ENCODE measurements at regions not wholly inside any gene's neighbourhood (a gene's known extent, or its start where the extent isn't known, plus 50 kb on each side); places are given as distances from the start of the nearest gene placed in this dataset.

DNA sequence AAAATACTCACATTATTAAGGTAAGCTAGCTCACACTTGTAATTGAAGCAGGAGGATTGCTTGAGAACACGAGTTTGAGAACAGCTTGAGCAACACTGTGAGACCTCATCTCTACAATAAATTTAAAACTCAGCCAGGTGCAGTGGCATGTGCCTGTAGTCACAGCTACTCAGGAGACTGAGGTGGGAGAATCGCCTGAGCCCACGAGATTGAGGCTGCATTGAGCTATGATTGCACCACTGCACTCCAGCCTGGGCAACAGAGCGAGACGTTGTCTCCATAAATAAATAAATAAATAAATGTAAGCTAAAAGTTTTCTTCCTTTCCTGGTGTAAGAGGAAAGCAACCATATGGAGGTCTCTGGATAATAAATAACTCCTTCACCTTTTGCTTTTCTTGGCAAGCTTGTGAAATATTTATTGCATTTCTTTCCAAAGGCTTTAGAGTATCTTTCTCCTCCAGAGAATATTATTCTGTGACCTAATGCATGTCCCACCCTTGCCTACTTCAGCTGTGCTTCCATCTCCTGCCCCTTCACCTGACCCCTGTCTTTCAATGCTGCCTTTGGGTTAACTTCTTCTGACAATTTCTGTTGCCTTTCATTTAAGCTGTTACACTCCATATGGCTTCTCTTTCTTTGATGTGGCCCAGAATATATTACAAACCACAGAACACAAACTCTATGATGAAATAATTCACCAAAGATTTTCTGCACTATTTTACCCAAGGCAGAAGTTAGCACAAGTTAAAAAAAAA lies 280.7 kb upstream of the RND3 start:
- Histone ChIP-seq H3K4me2 (ENCODE audit: low read length) (no peak overlapping the region), H3K4me3 (ENCODE audit: low read length) (no peak overlapping the region), H3K27me3 (ENCODE audit: control insufficient read depth, low read length) (no peaks in the 10 kb centered on the region), H3K4me1 (ENCODE audit: control insufficient read depth, low read length) (no peaks in the 10 kb centered on the region), H3K36me3 (ENCODE audit: control insufficient read depth, low read length) (no peaks in the 10 kb centered on the region), H3K9me2 (replicated peaks; ENCODE audit: control insufficient read depth, low read length) (no peaks in the 10 kb centered on the region), H4K20me1 (ENCODE audit: control insufficient read depth, insufficient read depth, low read depth, low read length) (no peaks in the 10 kb centered on the region), H3K9me3 (ENCODE audit: control insufficient read depth, insufficient read depth, low read length) (no peaks in the 10 kb centered on the region), H3F3A (ENCODE audit: control insufficient read depth, insufficient read depth) (no peaks in the 10 kb centered on the region), H3K79me2 (ENCODE audit: control insufficient read depth, low read length) (no peaks in the 10 kb centered on the region), H3K27ac (ENCODE audit: low read depth, low read length) (no peak overlapping the region)
- no peak for TF ChIP-seq EZH2phosphoT487 (IDR thresholded peaks at IDR 0.05; ENCODE audit: borderline replicate concordance, low read length)
- TF ChIP-seq, protein P1, sequence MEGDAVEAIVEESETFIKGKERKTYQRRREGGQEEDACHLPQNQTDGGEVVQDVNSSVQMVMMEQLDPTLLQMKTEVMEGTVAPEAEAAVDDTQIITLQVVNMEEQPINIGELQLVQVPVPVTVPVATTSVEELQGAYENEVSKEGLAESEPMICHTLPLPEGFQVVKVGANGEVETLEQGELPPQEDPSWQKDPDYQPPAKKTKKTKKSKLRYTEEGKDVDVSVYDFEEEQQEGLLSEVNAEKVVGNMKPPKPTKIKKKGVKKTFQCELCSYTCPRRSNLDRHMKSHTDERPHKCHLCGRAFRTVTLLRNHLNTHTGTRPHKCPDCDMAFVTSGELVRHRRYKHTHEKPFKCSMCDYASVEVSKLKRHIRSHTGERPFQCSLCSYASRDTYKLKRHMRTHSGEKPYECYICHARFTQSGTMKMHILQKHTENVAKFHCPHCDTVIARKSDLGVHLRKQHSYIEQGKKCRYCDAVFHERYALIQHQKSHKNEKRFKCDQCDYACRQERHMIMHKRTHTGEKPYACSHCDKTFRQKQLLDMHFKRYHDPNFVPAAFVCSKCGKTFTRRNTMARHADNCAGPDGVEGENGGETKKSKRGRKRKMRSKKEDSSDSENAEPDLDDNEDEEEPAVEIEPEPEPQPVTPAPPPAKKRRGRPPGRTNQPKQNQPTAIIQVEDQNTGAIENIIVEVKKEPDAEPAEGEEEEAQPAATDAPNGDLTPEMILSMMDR (IDR thresholded peaks at IDR 0.05; ENCODE audit: low read depth, low read length, poor library complexity, severe bottlenecking), result no peak

DNA sequence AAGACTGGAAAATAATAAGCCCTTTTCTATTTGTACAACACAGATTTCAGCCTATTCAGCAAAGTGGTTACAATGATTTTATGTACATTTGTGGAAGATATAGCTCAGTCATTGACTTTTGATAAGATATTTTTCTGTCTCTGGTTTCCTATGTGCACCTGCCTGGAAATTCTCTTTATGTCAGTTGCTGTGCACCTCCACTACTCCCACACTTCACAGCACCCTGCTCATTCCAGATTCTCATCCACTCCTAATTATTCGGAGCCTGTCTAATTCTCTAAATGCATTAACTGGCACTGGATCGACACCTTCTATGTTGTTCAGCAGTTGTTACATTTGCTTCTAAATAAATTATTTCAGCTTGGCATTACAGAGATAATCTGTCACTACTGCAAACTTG lies 275.1 kb upstream of the RND3 start:
- no peak overlapping the region for H3K4me2 ChIP-seq (ENCODE audit: low read length)
- no peaks in the 10 kb centered on the region for H3K79me2 ChIP-seq (ENCODE audit: control insufficient read depth, low read length)
- no peaks in the 10 kb centered on the region for H3K9me3 ChIP-seq (ENCODE audit: control insufficient read depth, insufficient read depth, low read length)
- no peaks in the 10 kb centered on the region for H3K27me3 ChIP-seq (ENCODE audit: control insufficient read depth, low read length)
- no peaks in the 10 kb centered on the region for H3K36me3 ChIP-seq (ENCODE audit: control insufficient read depth, low read length)
- no peak overlapping the region for H3K27ac ChIP-seq (ENCODE audit: low read depth, low read length)
- no peak for TF ChIP-seq EZH2phosphoT487 (IDR thresholded peaks at IDR 0.05; ENCODE audit: borderline replicate concordance, low read length)
- TF ChIP-seq, protein P1 (IDR thresholded peaks at IDR 0.05; ENCODE audit: low read depth, low read length, poor library complexity, severe bottlenecking), result no peak
- no peaks in the 10 kb centered on the region for H4K20me1 ChIP-seq (ENCODE audit: control insufficient read depth, insufficient read depth, low read depth, low read length)
- H3K4me3 ChIP-seq (ENCODE audit: low read length), result no peak overlapping the region
- no peaks in the 10 kb centered on the region for H3K4me1 ChIP-seq (ENCODE audit: control insufficient read depth, low read length)
- no peaks in the 10 kb centered on the region for H3F3A ChIP-seq (ENCODE audit: control insufficient read depth, insufficient read depth)
- H3K9me2 ChIP-seq (replicated peaks; ENCODE audit: control insufficient read depth, low read length), result no peaks in the 10 kb centered on the region

GRCh38 chr2:150759531-150759930 lies 272.1 kb upstream of the RND3 start:
- Histone ChIP-seq H3K9me2 (replicated peaks; ENCODE audit: control insufficient read depth, low read length) (no peaks in the 10 kb centered on the region), H3K4me1 (ENCODE audit: control insufficient read depth, low read length) (no peaks in the 10 kb centered on the region)

More at GRCh38 chr2:150759531-150759930, 272.1 kb upstream of the RND3 start:
- Histone ChIP-seq H3F3A (ENCODE audit: control insufficient read depth, insufficient read depth) (no peaks in the 10 kb centered on the region), H4K20me1 (ENCODE audit: control insufficient read depth, insufficient read depth, low read depth, low read length) (no peaks in the 10 kb centered on the region), H3K79me2 (ENCODE audit: control insufficient read depth, low read length) (no peaks in the 10 kb centered on the region), H3K27ac (ENCODE audit: low read depth, low read length) (no peak overlapping the region), H3K4me2 (ENCODE audit: low read length) (no peak overlapping the region), H3K36me3 (ENCODE audit: control insufficient read depth, low read length) (no peaks in the 10 kb centered on the region), H3K27me3 (ENCODE audit: control insufficient read depth, low read length) (no peaks in the 10 kb centered on the region), H3K4me3 (ENCODE audit: low read length) (no peak overlapping the region), H3K9me3 (ENCODE audit: control insufficient read depth, insufficient read depth, low read length) (no peaks in the 10 kb centered on the region)
- TF ChIP-seq, protein P1 (IDR thresholded peaks at IDR 0.05; ENCODE audit: low read depth, low read length, poor library complexity, severe bottlenecking), result no peak
- TF ChIP-seq EZH2phosphoT487 (IDR thresholded peaks at IDR 0.05; ENCODE audit: borderline replicate concordance, low read length), result no peak

Data from DOHH2 (cell line).